ENCODE measurements at regions not wholly inside any gene's neighbourhood (a gene's known extent, or its start where the extent isn't known, plus 50 kb on each side); places are given as distances from the start of the nearest gene placed in this dataset.

DNA sequence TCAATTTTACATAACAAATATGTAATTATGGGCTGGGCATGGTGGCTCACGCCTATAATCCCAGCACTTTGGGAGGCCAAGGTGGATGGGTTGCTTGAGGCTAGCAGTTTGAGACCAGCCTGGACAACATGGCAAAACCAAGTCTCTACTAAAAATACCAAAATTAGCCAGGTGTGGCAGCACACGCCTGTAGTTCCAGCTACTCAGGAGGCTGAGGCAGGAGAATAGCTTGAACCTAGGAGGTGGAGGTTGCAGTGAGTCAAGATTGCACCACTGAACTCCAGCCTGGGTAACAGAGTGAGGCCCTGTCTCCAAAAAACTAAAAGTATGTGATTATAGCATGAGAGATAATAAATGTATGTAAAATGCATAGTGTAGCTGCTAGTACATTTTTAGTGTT, 229.0 kb downstream of the PPARGC1A start:
- H3K4me3 ChIP-seq = no peak overlapping the region
- intact Hi-C loops (cut with DNase I) = no loop called here
- 87 to 94% (median 90%) methylated on average over 2 of the region's 2 CpGs for WGBS, 3 donors
- ATAC-seq (no peak), DNase-seq (no peak)
- H3K27me3 ChIP-seq (ENCODE audit: insufficient read depth in 3 of 3, low read length in 2 of 3) = no peaks in the 10 kb centered on the region
- no peaks in the 10 kb centered on the region for H3K4me1 ChIP-seq
- no peak overlapping the region for H3K27ac ChIP-seq
- H3K36me3 ChIP-seq (ENCODE audit: insufficient read depth in 1 of 2, low read depth in 1 of 2) = no peaks in the 10 kb centered on the region
- TF ChIP-seq, protein P1, sequence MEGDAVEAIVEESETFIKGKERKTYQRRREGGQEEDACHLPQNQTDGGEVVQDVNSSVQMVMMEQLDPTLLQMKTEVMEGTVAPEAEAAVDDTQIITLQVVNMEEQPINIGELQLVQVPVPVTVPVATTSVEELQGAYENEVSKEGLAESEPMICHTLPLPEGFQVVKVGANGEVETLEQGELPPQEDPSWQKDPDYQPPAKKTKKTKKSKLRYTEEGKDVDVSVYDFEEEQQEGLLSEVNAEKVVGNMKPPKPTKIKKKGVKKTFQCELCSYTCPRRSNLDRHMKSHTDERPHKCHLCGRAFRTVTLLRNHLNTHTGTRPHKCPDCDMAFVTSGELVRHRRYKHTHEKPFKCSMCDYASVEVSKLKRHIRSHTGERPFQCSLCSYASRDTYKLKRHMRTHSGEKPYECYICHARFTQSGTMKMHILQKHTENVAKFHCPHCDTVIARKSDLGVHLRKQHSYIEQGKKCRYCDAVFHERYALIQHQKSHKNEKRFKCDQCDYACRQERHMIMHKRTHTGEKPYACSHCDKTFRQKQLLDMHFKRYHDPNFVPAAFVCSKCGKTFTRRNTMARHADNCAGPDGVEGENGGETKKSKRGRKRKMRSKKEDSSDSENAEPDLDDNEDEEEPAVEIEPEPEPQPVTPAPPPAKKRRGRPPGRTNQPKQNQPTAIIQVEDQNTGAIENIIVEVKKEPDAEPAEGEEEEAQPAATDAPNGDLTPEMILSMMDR (IDR thresholded peaks at IDR 0.05) = no peak
- peaks cover 2% of the 10 kb centered on the region for H3K9me3 ChIP-seq

- TF ChIP-seq, protein P1 (IDR thresholded peaks at IDR 0.05) = no peak
- Histone ChIP-seq H3K4me3 (no peak overlapping the region), H3K4me1 (no peaks in the 10 kb centered on the region), H3K27ac (no peak overlapping the region), H3K9me3 (peaks cover 9% of the 10 kb centered on the region), H3K36me3 (ENCODE audit: insufficient read depth in 1 of 2, low read depth in 1 of 2) (no peaks in the 10 kb centered on the region), H3K27me3 (ENCODE audit: insufficient read depth in 3 of 3, low read length in 2 of 3) (no peaks in the 10 kb centered on the region)
- ATAC-seq = no peak
- 70 to 76% (median 72%) methylated on average over 1 of the region's 1 CpG for WGBS, 3 donors
- no peak for DNase-seq
- intact Hi-C loops (cut with DNase I) = no loop called here
These were observed 235.1 kb downstream of the PPARGC1A start for GRCh38 chr4:23654791-23655190.

- Histone ChIP-seq H3K4me1 (no peaks in the 10 kb centered on the region), H3K4me3 (no peak overlapping the region), H3K36me3 (ENCODE audit: insufficient read depth in 1 of 2, low read depth in 1 of 2) (no peaks in the 10 kb centered on the region), H3K27me3 (ENCODE audit: insufficient read depth in 3 of 3, low read length in 2 of 3) (no peaks in the 10 kb centered on the region), H3K9me3 (no peaks in the 10 kb centered on the region), H3K27ac (no peak overlapping the region)
- ATAC-seq (no peak), DNase-seq (no peak)
- intact Hi-C loops (cut with DNase I) = no loop called here
- 92 to 93% (median 93%) methylated on average over 7 of the region's 7 CpGs for WGBS, 3 donors
- TF ChIP-seq, protein P1 (IDR thresholded peaks at IDR 0.05) = no peak
These were observed 240.8 kb downstream of the PPARGC1A start for GRCh38 chr4:23648854-23649596.

DNA sequence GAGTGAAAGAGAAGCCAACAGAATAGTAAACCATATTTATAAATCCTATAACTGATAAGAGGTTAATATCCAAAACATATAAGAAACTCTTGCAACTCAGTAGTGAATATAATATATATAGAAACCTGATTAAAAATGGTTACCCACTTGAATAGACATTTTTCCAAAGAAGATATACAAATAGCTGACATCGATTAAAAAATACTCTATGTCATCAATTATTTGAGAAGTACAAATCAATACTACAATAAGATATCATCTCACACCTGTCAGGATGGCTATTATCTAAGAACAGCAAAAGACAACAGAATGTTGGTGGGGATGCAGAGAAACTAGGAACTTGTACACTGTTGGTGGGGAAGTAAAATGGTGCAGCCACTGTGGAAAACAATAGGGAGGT, 254.4 kb downstream of the PPARGC1A start:
- Histone ChIP-seq H3K9me3 (peaks cover 9% of the 10 kb centered on the region), H3K27ac (no peak overlapping the region), H3K4me3 (no peak overlapping the region), H3K4me1 (peaks cover 3% of the 10 kb centered on the region), H3K36me3 (ENCODE audit: insufficient read depth in 1 of 2, low read depth in 1 of 2) (no peaks in the 10 kb centered on the region), H3K27me3 (ENCODE audit: insufficient read depth in 3 of 3, low read length in 2 of 3) (no peaks in the 10 kb centered on the region)
- ATAC-seq = no peak
- TF ChIP-seq, protein P1 (IDR thresholded peaks at IDR 0.05) = no peak
- DNase-seq = no peak
- 92 to 96% (median 95%) methylated on average over 1 of the region's 1 CpG for WGBS, 3 donors
- intact Hi-C loops (cut with DNase I) = no loop called here

All from psoas muscle (tissue), 7 donors.